ENCODE measurements at regions not wholly inside any gene's neighbourhood (a gene's known extent, or its start where the extent isn't known, plus 50 kb on each side); places are given as distances from the start of the nearest gene placed in this dataset.

DNA sequence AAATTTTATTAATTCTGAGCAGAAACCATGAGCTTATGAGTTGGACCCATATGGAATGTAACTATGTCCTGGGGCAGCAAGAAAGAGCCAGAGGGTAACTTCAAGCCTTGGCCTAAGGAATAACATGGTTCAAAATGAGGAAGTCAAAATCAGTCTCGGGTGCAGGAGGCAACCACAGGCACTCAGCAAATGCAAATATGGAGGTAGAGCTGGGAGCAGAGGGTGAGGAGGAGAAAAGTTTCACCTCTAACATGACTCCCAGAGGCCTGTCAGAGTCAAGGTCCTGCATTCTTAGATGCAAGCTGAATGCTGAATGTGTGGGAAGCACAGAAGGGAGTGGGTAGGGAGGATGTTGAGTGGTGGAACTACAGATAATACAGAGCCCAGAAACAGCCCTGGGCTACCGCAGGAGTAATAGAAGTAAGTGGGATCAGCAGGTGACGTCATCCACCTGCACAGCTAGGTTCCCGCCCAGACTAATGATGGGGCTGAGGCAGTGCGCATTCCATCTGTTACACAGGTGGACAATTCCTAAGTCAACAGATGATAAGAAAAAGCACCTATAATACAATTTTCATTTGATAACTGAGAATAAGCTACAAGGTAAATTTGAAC lies 279.8 kb upstream of the ARRDC4 start:
- TF ChIP-seq BCL11B (tag by site-specific recombination; IDR thresholded peaks at IDR 0.05; ENCODE audit: low read depth) = no peak
- TF ChIP-seq, protein P1, sequence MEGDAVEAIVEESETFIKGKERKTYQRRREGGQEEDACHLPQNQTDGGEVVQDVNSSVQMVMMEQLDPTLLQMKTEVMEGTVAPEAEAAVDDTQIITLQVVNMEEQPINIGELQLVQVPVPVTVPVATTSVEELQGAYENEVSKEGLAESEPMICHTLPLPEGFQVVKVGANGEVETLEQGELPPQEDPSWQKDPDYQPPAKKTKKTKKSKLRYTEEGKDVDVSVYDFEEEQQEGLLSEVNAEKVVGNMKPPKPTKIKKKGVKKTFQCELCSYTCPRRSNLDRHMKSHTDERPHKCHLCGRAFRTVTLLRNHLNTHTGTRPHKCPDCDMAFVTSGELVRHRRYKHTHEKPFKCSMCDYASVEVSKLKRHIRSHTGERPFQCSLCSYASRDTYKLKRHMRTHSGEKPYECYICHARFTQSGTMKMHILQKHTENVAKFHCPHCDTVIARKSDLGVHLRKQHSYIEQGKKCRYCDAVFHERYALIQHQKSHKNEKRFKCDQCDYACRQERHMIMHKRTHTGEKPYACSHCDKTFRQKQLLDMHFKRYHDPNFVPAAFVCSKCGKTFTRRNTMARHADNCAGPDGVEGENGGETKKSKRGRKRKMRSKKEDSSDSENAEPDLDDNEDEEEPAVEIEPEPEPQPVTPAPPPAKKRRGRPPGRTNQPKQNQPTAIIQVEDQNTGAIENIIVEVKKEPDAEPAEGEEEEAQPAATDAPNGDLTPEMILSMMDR (tag by site-specific recombination; IDR thresholded peaks at IDR 0.05) = no peak
- TF ChIP-seq ZSCAN23 (tag by site-specific recombination; IDR thresholded peaks at IDR 0.05) = no peak
- TF ChIP-seq ZNF16 (tag by site-specific recombination; IDR thresholded peaks at IDR 0.05; ENCODE audit: low read depth) = no peak
- TF ChIP-seq, protein P2, sequence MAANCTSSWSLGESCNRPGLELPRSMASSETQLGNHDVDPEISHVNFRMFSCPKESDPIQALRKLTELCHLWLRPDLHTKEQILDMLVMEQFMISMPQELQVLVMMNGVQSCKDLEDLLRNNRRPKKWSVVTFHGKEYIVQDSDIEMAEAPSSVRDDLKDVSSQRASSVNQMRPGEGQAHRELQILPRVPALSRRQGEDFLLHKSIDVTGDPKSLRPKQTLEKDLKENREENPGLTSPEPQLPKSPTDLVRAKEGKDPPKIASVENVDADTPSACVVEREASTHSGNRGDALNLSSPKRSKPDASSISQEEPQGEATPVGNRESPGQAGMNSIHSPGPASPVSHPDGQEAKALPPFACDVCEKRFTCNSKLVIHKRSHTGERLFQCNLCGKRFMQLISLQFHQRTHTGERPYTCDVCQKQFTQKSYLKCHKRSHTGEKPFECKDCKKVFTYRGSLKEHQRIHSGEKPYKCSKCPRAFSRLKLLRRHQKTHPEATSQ (tag by site-specific recombination; IDR thresholded peaks at IDR 0.05) = no peak
- TF ChIP-seq ZNF544 (tag by site-specific recombination; IDR thresholded peaks at IDR 0.05) = no peak
- no peak for TF ChIP-seq ZBTB8A (tag by site-specific recombination; IDR thresholded peaks at IDR 0.05)
- TF ChIP-seq, protein P3, sequence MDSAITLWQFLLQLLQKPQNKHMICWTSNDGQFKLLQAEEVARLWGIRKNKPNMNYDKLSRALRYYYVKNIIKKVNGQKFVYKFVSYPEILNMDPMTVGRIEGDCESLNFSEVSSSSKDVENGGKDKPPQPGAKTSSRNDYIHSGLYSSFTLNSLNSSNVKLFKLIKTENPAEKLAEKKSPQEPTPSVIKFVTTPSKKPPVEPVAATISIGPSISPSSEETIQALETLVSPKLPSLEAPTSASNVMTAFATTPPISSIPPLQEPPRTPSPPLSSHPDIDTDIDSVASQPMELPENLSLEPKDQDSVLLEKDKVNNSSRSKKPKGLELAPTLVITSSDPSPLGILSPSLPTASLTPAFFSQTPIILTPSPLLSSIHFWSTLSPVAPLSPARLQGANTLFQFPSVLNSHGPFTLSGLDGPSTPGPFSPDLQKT (IDR thresholded peaks at IDR 0.05; ENCODE audit: borderline replicate concordance, low read depth, low read length) = no peak
- TF ChIP-seq ZNF843 (tag by site-specific recombination; IDR thresholded peaks at IDR 0.05) = no peak
- TF ChIP-seq ZNF501 (tag by site-specific recombination; IDR thresholded peaks at IDR 0.05) = no peak
- no peak for TF ChIP-seq ZNF133 (tag by site-specific recombination; IDR thresholded peaks at IDR 0.05)
- no peak for TF ChIP-seq PATZ1 (tag by site-specific recombination; IDR thresholded peaks at IDR 0.05)
- TF ChIP-seq PBX3 (CRISPR knock-in tag; IDR thresholded peaks at IDR 0.05) = no peak
- TF ChIP-seq, protein P4, sequence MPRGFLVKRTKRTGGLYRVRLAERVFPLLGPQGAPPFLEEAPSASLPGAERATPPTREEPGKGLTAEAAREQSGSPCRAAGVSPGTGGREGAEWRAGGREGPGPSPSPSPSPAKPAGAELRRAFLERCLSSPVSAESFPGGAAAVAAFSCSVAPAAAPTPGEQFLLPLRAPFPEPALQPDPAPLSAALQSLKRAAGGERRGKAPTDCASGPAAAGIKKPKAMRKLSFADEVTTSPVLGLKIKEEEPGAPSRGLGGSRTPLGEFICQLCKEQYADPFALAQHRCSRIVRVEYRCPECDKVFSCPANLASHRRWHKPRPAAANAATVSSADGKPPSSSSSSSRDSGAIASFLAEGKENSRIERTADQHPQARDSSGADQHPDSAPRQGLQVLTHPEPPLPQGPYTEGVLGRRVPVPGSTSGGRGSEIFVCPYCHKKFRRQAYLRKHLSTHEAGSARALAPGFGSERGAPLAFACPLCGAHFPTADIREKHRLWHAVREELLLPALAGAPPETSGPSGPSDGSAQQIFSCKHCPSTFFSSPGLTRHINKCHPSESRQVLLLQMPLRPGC (tag by site-specific recombination; IDR thresholded peaks at IDR 0.05) = no peak

All from HEK293 (cell line).